Aorta (tissue), 5 donors: ENCODE measurements at regions not wholly inside any gene's neighbourhood (a gene's known extent, or its start where the extent isn't known, plus 50 kb on each side); places are given as distances from the start of the nearest gene placed in this dataset.

Experiments used
- ATAC-seq: fragments of 200-7000 bp; cut with Tn5 transposase; one replicate; pipeline ENCODE4 v1.9.1; 2022; ENCODE audit warnings: moderate library complexity; ENCODE audit not compliant: low FRiP score
- DNase-seq, 2 donors: peaks; one replicate each; pipeline ENCODE4 v3.0.0-alpha.2; 2020
- H3K27ac ChIP-seq, 2 donors: one replicate each; pipeline ENCODE4 v1.5.1; 2013; ENCODE audit warnings: low read length in 2 of 2, mild to moderate bottlenecking in 2 of 2, moderate library complexity in 2 of 2, control low read depth in 1 of 2, inconsistent platforms in 1 of 2, low read depth in 1 of 2
- H3K27me3 ChIP-seq, 2 donors: one replicate each; pipeline ENCODE4 v1.6.1; 2013; ENCODE audit warnings: control low read depth in 1 of 2, low read length in 1 of 2, mild to moderate bottlenecking in 1 of 2, moderate library complexity in 1 of 2; ENCODE audit not compliant: insufficient read depth in 2 of 2, control insufficient read depth in 1 of 2
- H3K36me3 ChIP-seq, 2 donors: one replicate each; pipeline ENCODE4 v1.6.1; 2013; ENCODE audit warnings: control low read depth in 1 of 2, low read length in 1 of 2, mild to moderate bottlenecking in 1 of 2; ENCODE audit not compliant: insufficient read depth in 2 of 2, control insufficient read depth in 1 of 2
- H3K4me1 ChIP-seq, 2 donors: one replicate each; pipeline ENCODE4 v1.6.1; 2013; ENCODE audit warnings: low read length in 2 of 2, control low read depth in 1 of 2, mild to moderate bottlenecking in 1 of 2, moderate library complexity in 1 of 2; ENCODE audit not compliant: insufficient read depth in 2 of 2, control insufficient read depth in 1 of 2
- H3K4me3 ChIP-seq, 2 donors: one replicate each; pipeline ENCODE4 v1.5.1; 2013; ENCODE audit warnings: low read length in 2 of 2, control low read depth in 1 of 2, mild to moderate bottlenecking in 1 of 2
- H3K9me3 ChIP-seq: one replicate; pipeline ENCODE4 v1.6.1; 2013; ENCODE audit warnings: mild to moderate bottlenecking, low read length; ENCODE audit not compliant: control insufficient read depth
- WGBS, 2 donors: extraction: QIAGEN DNeasy Blood & Tissue Kit; methylation state at CpG; one replicate each; pipeline ENCODE4 v1.1.7; 2013; 5-methylcytosine and 5-hydroxymethylcytosine counted together
- intact Hi-C, 2 donors: fragments of 100-400 bp; cut with DNase I; formaldehyde crosslinking; loops; one replicate each; pipeline versions ENCODE4 v1.14.2 to v1.15.0; 2022
- donor health status: healthy with polysubstance abuse.
- donor health status: Bipolar disorder and iron deficiency.
- donor health status: DM: no; HTN: no; CAD: no.
- donor health status: DM: no; HTN: no; CAD: no.
- donor health status: DM: yes; HTN: yes; CAD: no.

DNA sequence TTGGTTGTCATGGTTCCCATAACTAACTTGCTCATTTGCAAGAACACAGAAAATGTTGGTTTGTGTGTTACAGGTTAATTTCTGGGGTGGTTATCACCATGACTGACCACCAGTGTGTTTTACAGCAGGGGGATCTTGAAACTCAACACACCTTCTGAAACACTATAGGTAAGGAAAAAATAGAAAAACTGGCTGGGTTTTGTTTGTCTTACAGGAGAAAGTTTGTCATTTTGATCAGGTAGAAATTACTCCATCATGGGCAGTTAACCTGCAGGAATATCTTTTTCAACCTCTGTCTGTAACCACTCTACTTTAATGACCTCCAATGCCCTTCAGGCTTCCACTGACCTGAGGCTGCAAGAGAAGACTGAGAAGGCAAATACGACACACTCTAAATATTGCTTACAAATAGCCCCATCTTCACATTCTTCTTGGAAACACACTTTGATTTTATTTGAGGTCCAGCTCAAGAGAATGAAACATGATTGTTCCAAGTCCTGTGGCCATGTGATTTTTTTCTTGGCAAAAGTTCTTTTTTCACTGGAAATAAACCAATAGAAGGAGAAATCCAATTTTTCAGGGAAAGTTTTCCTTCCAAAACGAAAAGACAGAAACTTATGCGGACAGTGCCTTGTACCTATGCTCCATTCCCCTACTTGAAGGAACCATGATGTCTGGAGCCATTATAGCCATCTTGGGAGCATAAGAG lies 428.7 kb upstream of the SALL1 start:
- H3K9me3 ChIP-seq, result no peaks in the 10 kb centered on the region
- H3K36me3 ChIP-seq, result no peaks in the 10 kb centered on the region
- WGBS, 2 donors, result 66 to 69% methylated on average over 3 of the region's 3 CpGs
- H3K4me3 ChIP-seq, result no peak overlapping the region
- DNase-seq, result no peak
- H3K27ac ChIP-seq, result no peak overlapping the region
- no peak for ATAC-seq
- H3K4me1 ChIP-seq, result no peaks in the 10 kb centered on the region
- intact Hi-C loops, result no loop called here
- no peaks in the 10 kb centered on the region for H3K27me3 ChIP-seq

DNA sequence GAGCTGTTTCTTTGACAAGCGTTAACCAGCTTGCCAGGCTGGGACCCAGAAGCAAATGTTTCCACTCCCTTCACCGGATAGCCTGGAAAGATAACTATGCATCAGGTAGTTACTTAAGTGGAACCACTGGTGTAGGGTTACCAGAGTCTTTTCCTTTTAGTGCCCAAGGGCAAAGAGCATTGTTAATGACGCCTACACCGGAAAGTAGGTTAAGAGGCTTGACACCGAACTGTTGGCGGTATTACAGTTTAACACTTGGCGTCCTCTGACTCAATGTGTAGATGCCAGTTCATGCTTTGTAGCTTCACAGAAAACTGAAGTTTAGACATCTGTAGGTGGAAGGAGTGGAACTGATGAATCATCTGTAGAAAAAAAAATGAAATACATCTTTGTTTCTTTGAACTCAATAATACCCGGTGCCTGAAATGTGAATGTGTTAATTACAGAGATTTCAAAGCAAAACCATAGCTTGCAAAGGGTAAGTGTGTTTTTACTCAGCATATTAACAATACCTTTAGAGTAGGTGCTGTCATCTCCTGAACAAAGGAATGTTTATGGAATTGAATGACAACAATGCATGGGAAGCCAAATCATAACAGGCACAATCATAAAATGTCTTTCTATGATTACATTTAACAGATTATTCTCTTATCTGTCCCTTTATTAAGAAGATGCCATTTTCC lies 426.7 kb upstream of the SALL1 start:
- no peaks in the 10 kb centered on the region for H3K27me3 ChIP-seq
- no peaks in the 10 kb centered on the region for H3K36me3 ChIP-seq
- H3K27ac ChIP-seq, result no peak overlapping the region
- H3K4me3 ChIP-seq, result no peak overlapping the region
- intact Hi-C loops, result no loop called here
- 21 to 23% methylated on average over 8 of the region's 8 CpGs for WGBS, 2 donors
- H3K9me3 ChIP-seq, result no peaks in the 10 kb centered on the region
- H3K4me1 ChIP-seq, result no peaks in the 10 kb centered on the region
- DNase-seq, result no peak
- ATAC-seq, result no peak

DNA sequence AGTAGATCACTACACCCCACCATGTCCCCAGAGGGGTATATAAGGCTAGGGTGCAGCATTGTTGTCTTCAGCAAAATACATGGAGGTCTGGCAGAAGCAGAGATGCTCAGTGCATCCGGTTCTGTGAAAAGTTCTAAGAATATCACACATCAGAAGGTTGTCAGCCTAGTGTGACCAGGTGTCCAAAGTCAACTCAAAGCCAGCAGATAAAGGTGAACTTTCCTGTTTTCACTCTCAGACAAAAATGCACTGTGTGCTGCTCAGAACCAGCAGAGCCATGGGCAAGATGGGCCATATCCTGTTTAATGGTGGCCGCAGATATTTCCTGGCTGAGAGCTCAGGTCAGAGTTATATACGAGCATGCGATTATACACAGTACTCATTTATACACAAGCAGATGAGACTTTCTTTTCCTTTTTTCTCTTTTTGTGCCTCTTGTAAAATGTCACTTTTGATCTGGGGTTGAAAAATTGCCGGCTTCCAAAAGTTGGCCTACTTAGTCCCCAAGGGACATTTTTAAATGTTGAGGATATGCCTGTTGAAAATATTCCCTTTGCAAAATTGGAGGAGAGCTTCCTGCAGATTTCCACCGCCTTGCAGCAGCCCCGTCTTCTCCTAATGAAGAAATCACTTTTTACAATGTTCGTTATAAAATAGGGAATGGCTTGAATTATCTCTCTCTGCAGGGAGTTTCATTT lies 425.6 kb upstream of the SALL1 start:
- Histone ChIP-seq H3K9me3 (no peaks in the 10 kb centered on the region), H3K4me3 (no peak overlapping the region), H3K36me3 (no peaks in the 10 kb centered on the region), H3K4me1 (no peaks in the 10 kb centered on the region), H3K27ac (no peak overlapping the region), H3K27me3 (no peaks in the 10 kb centered on the region)
- DNase-seq, result no peak
- no peak for ATAC-seq
- intact Hi-C loops, result no loop called here
- 38 to 40% methylated on average over 8 of the region's 8 CpGs for WGBS, 2 donors

DNA sequence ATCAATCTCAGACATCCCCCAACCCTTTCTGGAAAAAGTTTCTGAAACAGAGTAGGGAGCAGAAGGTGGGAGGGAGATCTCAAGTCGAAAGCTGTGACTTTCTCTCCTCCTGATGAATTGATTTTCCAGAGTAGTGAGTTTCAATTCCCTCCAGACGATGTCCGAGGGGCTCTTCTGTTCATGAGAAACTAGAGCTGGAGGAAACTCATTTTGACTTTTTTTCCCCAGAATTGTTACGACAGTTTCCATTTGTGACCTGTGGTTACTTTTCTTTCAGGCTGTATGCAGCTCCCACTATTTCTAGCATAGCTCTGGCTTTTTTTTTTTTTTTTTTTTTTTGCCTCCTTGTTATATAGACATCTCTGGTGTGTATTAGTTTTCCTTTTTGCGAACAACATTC lies 422.1 kb upstream of the SALL1 start:
- intact Hi-C loops, result no loop called here

DNA sequence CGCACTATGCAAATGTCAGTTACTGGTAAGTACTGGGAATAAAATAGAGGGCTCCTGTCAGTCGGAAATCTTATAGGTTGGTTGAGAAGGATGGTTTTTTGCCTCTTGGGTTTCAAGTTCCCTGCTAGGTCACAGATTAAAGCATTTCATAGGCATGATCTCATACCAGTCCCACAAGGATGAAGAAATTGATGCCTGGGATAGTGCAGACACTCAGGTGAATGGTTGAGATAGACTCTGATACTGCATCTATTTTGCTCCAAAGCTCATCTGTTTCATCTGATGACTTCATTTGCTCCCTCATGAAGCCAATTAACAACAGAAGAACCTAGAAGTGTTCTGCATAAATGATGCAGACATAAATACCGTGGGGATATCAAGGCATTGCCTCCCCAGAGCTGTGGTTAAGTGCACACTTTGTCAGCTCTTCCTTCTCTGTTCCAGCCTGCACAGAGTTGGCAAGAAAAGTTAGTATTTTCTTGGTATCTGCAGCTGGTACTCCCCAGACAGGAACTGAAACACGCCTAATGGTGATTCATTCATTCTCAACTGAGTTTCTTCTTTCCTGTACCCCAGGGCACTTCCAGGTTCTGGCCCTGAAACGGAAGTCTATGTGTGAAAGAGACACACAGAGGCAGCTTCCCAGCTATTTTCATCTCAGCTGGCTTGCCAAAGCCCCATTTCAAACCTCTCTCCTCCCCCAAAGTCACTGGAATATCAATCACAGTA lies 418.3 kb upstream of the SALL1 start:
- ATAC-seq (no peak), DNase-seq (no peak)
- 58 to 60% methylated on average over 5 of the region's 5 CpGs for WGBS, 2 donors
- intact Hi-C loops, result no loop called here
- no peaks in the 10 kb centered on the region for H3K9me3 ChIP-seq
- no peaks in the 10 kb centered on the region for H3K36me3 ChIP-seq
- peaks cover 0 to 2% of the 10 kb centered on the region in 2 donors for H3K27me3 ChIP-seq
- no peak overlapping the region for H3K27ac ChIP-seq
- no peaks in the 10 kb centered on the region for H3K4me1 ChIP-seq
- H3K4me3 ChIP-seq, result no peak overlapping the region

More for the DNA sequence above, 422.1 kb upstream of the SALL1 start:
- no peaks in the 10 kb centered on the region for H3K27me3 ChIP-seq
- ATAC-seq (no peak), DNase-seq (no peak)
- H3K36me3 ChIP-seq, result no peaks in the 10 kb centered on the region
- no peaks in the 10 kb centered on the region for H3K4me1 ChIP-seq
- H3K27ac ChIP-seq, result no peak overlapping the region
- 51 to 56% methylated on average over 5 of the region's 5 CpGs for WGBS, 2 donors
- no peak overlapping the region for H3K4me3 ChIP-seq
- no peaks in the 10 kb centered on the region for H3K9me3 ChIP-seq

DNA sequence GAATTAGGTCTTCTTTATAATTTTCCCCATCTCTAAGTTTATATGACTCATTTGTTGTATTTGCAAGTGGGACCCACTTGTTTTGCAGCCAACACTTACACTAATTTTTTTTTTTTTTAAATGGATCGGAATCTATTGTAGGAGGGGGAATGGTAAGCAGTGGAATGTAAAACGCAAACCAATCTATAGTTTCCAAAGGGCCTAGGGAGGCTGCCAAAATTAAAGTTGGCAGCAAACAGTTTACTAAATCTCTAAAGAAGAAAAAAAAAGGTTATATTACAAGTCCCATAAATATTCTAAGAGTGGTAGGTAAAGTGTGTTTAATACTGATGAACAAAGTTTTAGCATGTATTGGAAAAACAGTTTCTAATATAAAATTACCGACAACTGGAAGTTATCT lies 416.8 kb upstream of the SALL1 start:
- DNase-seq (no peak), ATAC-seq (no peak)
- 50 to 52% methylated on average over 3 of the region's 3 CpGs for WGBS, 2 donors
- H3K27me3 ChIP-seq, result peaks cover 0 to 2% of the 10 kb centered on the region in 2 donors
- H3K27ac ChIP-seq, result no peak overlapping the region
- intact Hi-C loops, result no loop called here
- H3K9me3 ChIP-seq, result no peaks in the 10 kb centered on the region
- H3K4me1 ChIP-seq, result no peaks in the 10 kb centered on the region
- H3K36me3 ChIP-seq, result no peaks in the 10 kb centered on the region
- H3K4me3 ChIP-seq, result no peak overlapping the region

DNA sequence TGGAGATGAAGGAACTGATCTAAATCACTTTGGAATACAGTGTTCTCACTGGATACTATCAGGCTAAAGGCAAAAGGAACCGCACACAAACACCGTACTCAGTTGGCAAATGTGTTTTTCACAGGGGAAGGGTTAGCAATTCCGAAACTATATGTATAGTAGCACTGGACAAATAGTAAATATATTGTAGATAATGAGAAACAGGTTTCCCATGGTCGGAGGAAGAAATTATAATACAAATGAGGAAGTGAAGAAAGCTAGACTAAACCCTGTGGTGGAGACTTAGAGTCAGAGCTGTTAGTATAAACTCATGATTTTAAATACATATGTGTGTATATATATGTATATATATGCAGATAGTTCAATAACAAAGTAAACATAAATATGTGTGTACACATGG lies 414.1 kb upstream of the SALL1 start:
- WGBS, 2 donors, result 72 to 79% methylated on average over 4 of the region's 4 CpGs
- Histone ChIP-seq H3K27me3 (peaks cover 0 to 2% of the 10 kb centered on the region in 2 donors), H3K27ac (no peak overlapping the region), H3K4me3 (no peak overlapping the region), H3K9me3 (no peaks in the 10 kb centered on the region), H3K4me1 (no peaks in the 10 kb centered on the region), H3K36me3 (no peaks in the 10 kb centered on the region)
- intact Hi-C loops, result no loop called here
- DNase-seq, result no peak
- ATAC-seq, result no peak

DNA sequence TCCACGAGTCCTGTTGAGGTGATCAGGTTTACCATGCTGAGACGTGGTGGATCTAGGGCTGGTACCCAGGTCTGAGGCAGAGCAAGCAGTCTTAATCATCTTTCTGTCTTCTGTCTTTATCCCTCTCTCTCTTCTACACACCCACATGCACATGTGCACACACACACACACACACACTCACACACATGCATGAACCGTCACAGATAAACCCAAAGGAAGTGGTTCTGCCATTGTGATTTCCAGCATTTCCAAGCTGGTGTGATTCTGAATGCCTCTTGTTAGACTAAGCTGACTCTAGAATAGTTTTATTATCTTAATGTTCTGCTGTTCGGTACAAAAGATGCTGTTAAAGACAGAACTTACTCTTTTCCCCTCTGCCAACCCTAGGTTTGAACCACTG lies 411.8 kb upstream of the SALL1 start:
- intact Hi-C loops, result no loop called here
- H3K4me3 ChIP-seq, result no peak overlapping the region
- no peak overlapping the region for H3K27ac ChIP-seq
- no peaks in the 10 kb centered on the region for H3K36me3 ChIP-seq
- ATAC-seq (no peak), DNase-seq (no peak)
- no peaks in the 10 kb centered on the region for H3K9me3 ChIP-seq
- peaks cover 0 to 2% of the 10 kb centered on the region in 2 donors for H3K27me3 ChIP-seq
- H3K4me1 ChIP-seq, result no peaks in the 10 kb centered on the region
- 76 to 80% methylated on average over 4 of the region's 4 CpGs for WGBS, 2 donors
